GM12878 (cell line): ENCODE measurements at regions not wholly inside any gene's neighbourhood (a gene's known extent, or its start where the extent isn't known, plus 50 kb on each side); places are given as distances from the start of the nearest gene placed in this dataset.

Experiments
- ATAC-seq: fragments of 200-7000 bp; cut with Tn5 transposase; 3 replicates; pipeline ENCODE4 v1.9.1; 2020; ENCODE audit warnings: mild to moderate bottlenecking, moderate library complexity
- BruUV-seq: library from RNA; stranded (reverse); fragments of 400-500 nt; replicated peaks from 2 replicates; lab custom pipeline; 2021; lab: Mats Ljungman, UMichigan
- CTCF ChIA-PET: fragments of 300-600 bp; sonication (Branson Sonifier 250); formaldehyde crosslinking; extraction: SDS; loops from one replicate; lab custom pipeline; 2021; ENCODE audit warnings: inconsistent platforms; lab: Yijun Ruan, JAX
- POLR2A ChIA-PET: fragments of 350-600 bp; formaldehyde crosslinking; extraction: SDS; loops from one replicate; lab custom pipeline; 2021; ENCODE audit warnings: inconsistent platforms; lab: Charles Lee
- RAD21 ChIA-PET: fragments of 300-600 bp; sonication (Branson Sonifier 250); formaldehyde crosslinking; loops from one replicate; lab custom pipeline; 2023; ENCODE audit warnings: antibody characterized with exemption; ENCODE audit not compliant: unreplicated experiment; lab: Charles Lee
- SMC1A ChIA-PET: fragments of 300-600 bp; sonication (Branson Sonifier 250); formaldehyde crosslinking; loops from one replicate; lab custom pipeline; 2023; ENCODE audit not compliant: unreplicated experiment, uncharacterized antibody; lab: Charles Lee
- DNase-seq: peaks from one replicate; pipeline ENCODE4 v3.0.0-alpha.2; 2011; ENCODE audit warnings: low read depth, low spot score
- FAIRE-seq: peaks from 3 replicates; lab custom pipeline; 2011; peaks lifted over from hg19 to GRCh38; lab: Jason Lieb, UNC
- H2AFZ ChIP-seq: 2 replicates; pipeline ENCODE4 v1.6.0; 2011; ENCODE audit warnings: low read depth, low read length, control low read depth; ENCODE audit not compliant: control insufficient read depth
- H3K27ac ChIP-seq: 2 replicates; pipeline ENCODE4 v1.5.1; 2011; ENCODE audit warnings: control low read depth; ENCODE audit not compliant: control insufficient read depth, insufficient read depth
- H3K27me3 ChIP-seq, 2 experiments: replicated peaks in 1 of 2; 2 replicates each; pipeline versions ENCODE4 v1.6.0 to v1.6.1; 2011; ENCODE audit warnings: low read length in 1 of 2; ENCODE audit not compliant: control insufficient read depth in 2 of 2, insufficient read depth in 2 of 2
- H3K36me3 ChIP-seq, 2 experiments: 2 replicates each; pipeline ENCODE4 v1.5.1; 2011; ENCODE audit warnings: low read length in 1 of 2; ENCODE audit not compliant: control insufficient read depth in 2 of 2, insufficient read depth in 2 of 2
- H3K4me1 ChIP-seq: 2 replicates; pipeline ENCODE4 v1.6.1; 2011; ENCODE audit warnings: mild to moderate bottlenecking, low read length, moderate library complexity, mixed read lengths; ENCODE audit not compliant: control insufficient read depth, insufficient read depth
- H3K4me2 ChIP-seq: 2 replicates; pipeline ENCODE4 v1.6.0; 2011; ENCODE audit warnings: control low read depth; ENCODE audit not compliant: control insufficient read depth, insufficient read depth
- H3K4me3 ChIP-seq: fragments of 200-600 bp; sonication (generic); 2 replicates; pipeline ENCODE4 v1.5.1; 2016
- H3K79me2 ChIP-seq: 2 replicates; pipeline ENCODE4 v1.6.0; 2011; ENCODE audit warnings: low read length; ENCODE audit not compliant: control insufficient read depth, insufficient read depth
- H3K9ac ChIP-seq: 2 replicates; pipeline ENCODE4 v1.8.0; 2011; ENCODE audit warnings: low read length, control low read depth, mixed read lengths; ENCODE audit not compliant: control insufficient read depth, insufficient read depth
- H3K9me3 ChIP-seq: replicated peaks from 3 replicates; pipeline ENCODE4 v1.5.1; 2011; ENCODE audit warnings: mild to moderate bottlenecking, low read length; ENCODE audit not compliant: control insufficient read depth, insufficient read depth
- H4K20me1 ChIP-seq: 2 replicates; pipeline ENCODE4 v1.6.0; 2011; ENCODE audit not compliant: control insufficient read depth, insufficient read depth
- BCL3 ChIP-seq: IDR thresholded peaks from 2 replicates; pipeline ENCODE4 v1.6.1; 2011; ENCODE audit warnings: borderline replicate concordance, low read depth, mild to moderate bottlenecking, moderate library complexity, low read length; ENCODE audit not compliant: insufficient read depth, poor library complexity, severe bottlenecking
- ELK1 ChIP-seq: IDR thresholded peaks from 2 replicates; pipeline ENCODE4 v1.6.1; 2012; ENCODE audit warnings: low read depth, low read length, improper control_type of control experiment
- EP300 ChIP-seq, 2 experiments: fragments of 150-350 bp in 1 of 2; IDR thresholded peaks; 2 replicates each; pipeline ENCODE4 v1.6.1; 2011 to 2012; ENCODE audit warnings: low read depth in 2 of 2, low read length in 2 of 2, borderline replicate concordance in 1 of 2, improper control_type of control experiment in 1 of 2, inconsistent platforms in 1 of 2; ENCODE audit not compliant: control insufficient read depth in 1 of 2
- JUNB ChIP-seq: IDR thresholded peaks from 2 replicates; pipeline ENCODE4 v1.6.1; 2016; ENCODE audit warnings: antibody characterized with exemption, mild to moderate bottlenecking
- PBX3 ChIP-seq: IDR thresholded peaks from 2 replicates; pipeline ENCODE4 v1.6.1; 2011; ENCODE audit warnings: mild to moderate bottlenecking, low read depth, low read length, moderate library complexity; ENCODE audit not compliant: insufficient replicate concordance
- PRDM15 ChIP-seq: fragments of 450-650 bp; formaldehyde crosslinking; IDR thresholded peaks from 2 replicates; pipeline ENCODE4 v1.4.0; 2020; ENCODE audit warnings: mild to moderate bottlenecking, moderate library complexity
- RAD21 ChIP-seq: IDR thresholded peaks from 2 replicates; pipeline ENCODE4 v1.6.1; 2011; ENCODE audit warnings: mild to moderate bottlenecking, low read depth, low read length, moderate library complexity; ENCODE audit not compliant: insufficient read depth
- SMAD1 ChIP-seq: fragments of 450-650 bp; IDR thresholded peaks from 2 replicates; pipeline ENCODE4 v1.6.1; 2018; ENCODE audit warnings: mild to moderate bottlenecking, low read depth; ENCODE audit not compliant: partially characterized antibody
- SMC3 ChIP-seq: IDR thresholded peaks from 2 replicates; pipeline ENCODE4 v1.6.1; 2011; ENCODE audit warnings: low read length, improper control_type of control experiment, borderline replicate concordance
- SUPT20H ChIP-seq: IDR thresholded peaks from 2 replicates; pipeline ENCODE4 v1.6.1; 2011; ENCODE audit warnings: low read depth, mild to moderate bottlenecking, low read length, moderate library complexity, borderline replicate concordance; ENCODE audit not compliant: control insufficient read depth
- USF1 ChIP-seq: IDR thresholded peaks from 2 replicates; pipeline ENCODE4 v1.6.1; 2011; ENCODE audit warnings: borderline replicate concordance, low read depth, mild to moderate bottlenecking, moderate library complexity, mixed read lengths, low read length; ENCODE audit not compliant: insufficient read depth; ENCODE audit errors: extremely low read length
- YBX1 ChIP-seq: fragments of 450-650 bp; IDR thresholded peaks from 2 replicates; pipeline ENCODE4 v1.6.1; 2016; ENCODE audit warnings: antibody characterized with exemption
- WGBS: methylation state at CpG from one replicate; pipeline ENCODE4 v1.1.6; 2016; ENCODE audit warnings: low lambda C conversion rate; ENCODE audit not compliant: insufficient replicate concordance, insufficient coverage; ENCODE audit errors: missing lambda C conversion rate; 5-methylcytosine and 5-hydroxymethylcytosine counted together
- in situ Hi-C: fragments of 300-500 bp; cut with MboI; formaldehyde crosslinking; loops from 9 replicates; pipeline ENCODE4 v1.14.3; 2018; ENCODE audit warnings: mixed read lengths
- intact Hi-C: fragments of 100-400 bp; cut with micrococcal nuclease; formaldehyde crosslinking; loops from one replicate; pipeline ENCODE4 v1.14.2; 2022; ENCODE audit not compliant: unreplicated experiment

- Histone ChIP-seq H3K4me1 (no peaks in the 10 kb centered on the region), H3K79me2 (no peaks in the 10 kb centered on the region), H3K9me3 (no peaks in the 10 kb centered on the region), H3K9ac (no peak overlapping the region), H3K27ac (no peak overlapping the region), H4K20me1 (no peaks in the 10 kb centered on the region), H3K27me3 (no peaks in the 10 kb centered on the region; a peak in 2 of 4 replicates), H2AFZ (no peak overlapping the region), H3K4me2 (no peak overlapping the region), H3K4me3 (no peak overlapping the region), H3K36me3 (no peaks in the 10 kb centered on the region)
- FAIRE-seq (no peak), DNase-seq (no peak), ATAC-seq (no peak)
- intact Hi-C loops (no loop called here), in situ Hi-C loops (no loop called here)
- TF ChIP-seq BCL3 (no peak), SUPT20H (no peak), YBX1 (no peak), SMC3 (no peak), ELK1 (no peak), PBX3 (no peak), EP300 (IDR thresholded peaks at IDR 0.05; ENCODE audit: borderline replicate concordance in 1 of 2, control insufficient read depth in 1 of 2, low read depth in 2 of 2, low read length in 2 of 2) (no peak), PRDM15 (CRISPR knock-in tag) (no peak), JUNB (no peak), SMAD1 (no peak), USF1 (no peak), RAD21 (no peak)
- ChIA-PET SMC1A (no interaction called here), CTCF (no interaction called here), POLR2A (no interaction called here), RAD21 (no interaction called here)
- no TSS peak for BruUV-seq
- 0% methylated on average over 6 of the region's 6 CpGs for WGBS
These were observed 318.5 kb downstream of the CDK5RAP2 start for GRCh38 chr9:120261419-120261818.
